A549 (cell line): ENCODE measurements at regions not wholly inside any gene's neighbourhood (a gene's known extent, or its start where the extent isn't known, plus 50 kb on each side); places are given as distances from the start of the nearest gene placed in this dataset.

Experiments used
- ATAC-seq, 2 experiments: fragments of 200-7000 bp in 1 of 2; fragments of >200 bp in 1 of 2; cut with Nextera tagmentation in 1 of 2; cut with Tn5 transposase in 1 of 2; 3 replicates each; pipeline versions ENCODE4 v1.8.0 to v1.9.1; 2018 to 2020; ENCODE audit warnings: mild to moderate bottlenecking in 1 of 2, moderate library complexity in 1 of 2
- CTCF ChIA-PET: fragments of 300-600 bp; sonication (Branson Sonifier 250); formaldehyde crosslinking; extraction: SDS; loops from one replicate; lab custom pipeline; 2021; ENCODE audit warnings: antibody characterized with exemption, inconsistent platforms; lab: Yijun Ruan, JAX
- POLR2A ChIA-PET: fragments of 350-600 bp; formaldehyde crosslinking; extraction: SDS; loops from one replicate; lab custom pipeline; 2021; ENCODE audit warnings: antibody characterized with exemption, inconsistent platforms; lab: Yijun Ruan, JAX
- DNase-seq, 2 experiments: peaks; one replicate each; pipeline versions ENCODE4 v3.0.0 to v3.0.0-alpha.2; 2011 to 2016; ENCODE audit warnings: low read depth in 1 of 2, low spot score in 1 of 2
- FAIRE-seq: peaks from 2 replicates; lab custom pipeline; 2011; peaks lifted over from hg19 to GRCh38; lab: Jason Lieb, UNC
- H3K27ac ChIP-seq, 2 experiments: fragments of >200 bp; sonication (Bioruptor Twin); formaldehyde crosslinking; 3 replicates each; pipeline ENCODE4 v1.5.1; 2016 to 2017
- H3K4me1 ChIP-seq: fragments of >200 bp; sonication (Bioruptor Twin); formaldehyde crosslinking; 3 replicates; pipeline ENCODE4 v1.6.1; 2016
- H3K4me2 ChIP-seq: fragments of >200 bp; sonication (Bioruptor Twin); formaldehyde crosslinking; 3 replicates; pipeline ENCODE4 v1.6.1; 2016
- H3K4me3 ChIP-seq: fragments of >200 bp; sonication (Bioruptor Twin); formaldehyde crosslinking; 3 replicates; pipeline ENCODE4 v1.5.1; 2016
- H3K9me3 ChIP-seq: fragments of >200 bp; sonication (Bioruptor Twin); formaldehyde crosslinking; 3 replicates; pipeline ENCODE4 v1.6.1; 2016
- CBX8 ChIP-seq: fragments of 200-600 bp; sonication (generic); IDR thresholded peaks from 2 replicates; pipeline ENCODE4 v1.6.1; 2016
- EHMT2 ChIP-seq: fragments of 200-600 bp; sonication (generic); IDR thresholded peaks from 2 replicates; pipeline ENCODE4 v1.6.1; 2016; ENCODE audit warnings: antibody characterized with exemption, low read depth, mild to moderate bottlenecking, moderate library complexity
- FOSL2 ChIP-seq, 2 experiments: fragments of 450-650 bp in 1 of 2; fragments of >200 bp in 1 of 2; sonication (Bioruptor Twin) in 1 of 2; formaldehyde crosslinking; IDR thresholded peaks; 2 replicates each; pipeline versions ENCODE4 v1.5.0 to v1.6.1; 2016 to 2020; ENCODE audit warnings: mild to moderate bottlenecking in 1 of 2, moderate library complexity in 1 of 2
- HDAC2 ChIP-seq: fragments of 200-600 bp; sonication (generic); IDR thresholded peaks from 2 replicates; pipeline ENCODE4 v1.6.1; 2016
- HEYL ChIP-seq: fragments of 250-450 bp; sonication (Bioruptor Pico); IDR thresholded peaks from 2 replicates; pipeline ENCODE4 v1.8.0; 2021; ENCODE audit warnings: mild to moderate bottlenecking, moderate library complexity
- HOXB13 ChIP-seq: fragments of 250-450 bp; sonication (Bioruptor Pico); IDR thresholded peaks from 2 replicates; pipeline ENCODE4 v1.5.0; 2020; ENCODE audit warnings: low read depth, mild to moderate bottlenecking, moderate library complexity
- HOXB5 ChIP-seq: fragments of 250-450 bp; sonication (Bioruptor Pico); IDR thresholded peaks from 2 replicates; pipeline ENCODE4 v1.5.0; 2020; ENCODE audit warnings: mild to moderate bottlenecking, moderate library complexity
- JUNB ChIP-seq: fragments of >200 bp; sonication (Bioruptor Twin); formaldehyde crosslinking; IDR thresholded peaks from 2 replicates; pipeline ENCODE4 v1.6.1; 2016
- MAFK ChIP-seq: fragments of 450-650 bp; IDR thresholded peaks from 2 replicates; pipeline ENCODE4 v1.6.1; 2014; ENCODE audit not compliant: partially characterized antibody
- MAZ ChIP-seq: fragments of 150-350 bp; IDR thresholded peaks from 2 replicates; pipeline ENCODE4 v1.6.1; 2014; ENCODE audit warnings: antibody characterized with exemption, low read depth, low read length, borderline replicate concordance
- MYC ChIP-seq: IDR thresholded peaks from 2 replicates; pipeline ENCODE4 v1.6.1; 2012; ENCODE audit warnings: mild to moderate bottlenecking, inconsistent platforms, low read length, improper control_type of control experiment, borderline replicate concordance
- POLR2AphosphoS2 ChIP-seq: conservative IDR thresholded peaks from 2 replicates; pipeline ENCODE4 v1.6.1; 2012; ENCODE audit warnings: low read length, improper control_type of control experiment, inconsistent platforms
- TFCP2L1 ChIP-seq: fragments of 250-450 bp; sonication (Bioruptor Pico); IDR thresholded peaks from 2 replicates; pipeline ENCODE4 v1.5.0; 2021; ENCODE audit warnings: mild to moderate bottlenecking
- ZC3H11A ChIP-seq: fragments of 450-650 bp; IDR thresholded peaks from 2 replicates; pipeline ENCODE4 v1.6.1; 2014; ENCODE audit warnings: antibody characterized with exemption, mild to moderate bottlenecking
- WGBS: methylation state at CpG from one replicate; pipeline ENCODE4 v1.1.6; 2017; ENCODE audit errors: missing lambda C conversion rate; 5-methylcytosine and 5-hydroxymethylcytosine counted together
- TF ChIP-seq, protein P1 (sequence below): fragments of >200 bp; sonication (Bioruptor Twin); formaldehyde crosslinking; IDR thresholded peaks from 3 replicates; pipeline ENCODE4 v1.6.1; 2016
- TF ChIP-seq, protein P2 (sequence below): fragments of 450-650 bp; IDR thresholded peaks from 2 replicates; pipeline ENCODE4 v1.6.1; 2014; ENCODE audit warnings: antibody characterized with exemption
- TF ChIP-seq, protein P3 (sequence below): fragments of >200 bp; sonication (Bioruptor Twin); formaldehyde crosslinking; IDR thresholded peaks from 2 replicates; pipeline ENCODE4 v1.6.1; 2016
- TF ChIP-seq, protein P4 (sequence below): fragments of 150-350 bp; IDR thresholded peaks from 2 replicates; pipeline ENCODE4 v1.6.1; 2014; ENCODE audit warnings: low read depth, mild to moderate bottlenecking, low read length
- TF ChIP-seq, protein P5 (sequence below): fragments of 250-450 bp; sonication (Bioruptor Pico); IDR thresholded peaks from 2 replicates; pipeline ENCODE4 v1.5.0; 2021; ENCODE audit warnings: mild to moderate bottlenecking, moderate library complexity, borderline replicate concordance

DNA sequence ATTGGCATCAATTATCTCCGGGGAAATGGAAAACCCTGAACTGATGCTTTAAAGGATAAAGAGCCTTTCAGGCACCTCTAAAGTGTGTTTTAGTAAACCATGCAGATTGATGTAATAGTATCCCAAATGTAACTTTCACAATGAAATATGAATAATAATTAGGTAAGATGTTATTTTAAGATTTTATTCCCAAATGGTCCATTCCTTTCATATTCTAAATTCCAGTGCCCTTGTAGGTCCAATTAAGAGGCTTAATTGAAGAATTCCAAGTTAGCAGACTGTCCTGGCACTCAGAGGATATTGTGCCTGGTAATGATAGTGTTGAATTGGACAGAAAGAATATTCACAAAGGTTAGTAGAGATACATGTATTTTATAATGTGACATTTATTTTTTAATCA is 352.5 kb upstream of the NUDT12 start:
- DNase-seq (no peak), ATAC-seq (no peak), FAIRE-seq (no peak)
- TF ChIP-seq MYC = no peak
- TF ChIP-seq, protein P1, sequence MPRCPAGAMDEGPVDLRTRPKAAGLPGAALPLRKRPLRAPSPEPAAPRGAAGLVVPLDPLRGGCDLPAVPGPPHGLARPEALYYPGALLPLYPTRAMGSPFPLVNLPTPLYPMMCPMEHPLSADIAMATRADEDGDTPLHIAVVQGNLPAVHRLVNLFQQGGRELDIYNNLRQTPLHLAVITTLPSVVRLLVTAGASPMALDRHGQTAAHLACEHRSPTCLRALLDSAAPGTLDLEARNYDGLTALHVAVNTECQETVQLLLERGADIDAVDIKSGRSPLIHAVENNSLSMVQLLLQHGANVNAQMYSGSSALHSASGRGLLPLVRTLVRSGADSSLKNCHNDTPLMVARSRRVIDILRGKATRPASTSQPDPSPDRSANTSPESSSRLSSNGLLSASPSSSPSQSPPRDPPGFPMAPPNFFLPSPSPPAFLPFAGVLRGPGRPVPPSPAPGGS = no peak
- no peak for TF ChIP-seq HOXB13 (CRISPR knock-in tag)
- no peak for TF ChIP-seq HOXB5 (CRISPR knock-in tag)
- no peak for TF ChIP-seq MAZ
- TF ChIP-seq, protein P2, sequence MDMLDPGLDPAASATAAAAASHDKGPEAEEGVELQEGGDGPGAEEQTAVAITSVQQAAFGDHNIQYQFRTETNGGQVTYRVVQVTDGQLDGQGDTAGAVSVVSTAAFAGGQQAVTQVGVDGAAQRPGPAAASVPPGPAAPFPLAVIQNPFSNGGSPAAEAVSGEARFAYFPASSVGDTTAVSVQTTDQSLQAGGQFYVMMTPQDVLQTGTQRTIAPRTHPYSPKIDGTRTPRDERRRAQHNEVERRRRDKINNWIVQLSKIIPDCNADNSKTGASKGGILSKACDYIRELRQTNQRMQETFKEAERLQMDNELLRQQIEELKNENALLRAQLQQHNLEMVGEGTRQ = no peak
- TF ChIP-seq, protein P3, sequence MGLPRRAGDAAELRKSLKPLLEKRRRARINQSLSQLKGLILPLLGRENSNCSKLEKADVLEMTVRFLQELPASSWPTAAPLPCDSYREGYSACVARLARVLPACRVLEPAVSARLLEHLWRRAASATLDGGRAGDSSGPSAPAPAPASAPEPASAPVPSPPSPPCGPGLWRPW = no peak
- TF ChIP-seq HDAC2 = no peak
- no peak for TF ChIP-seq ZC3H11A
- TF ChIP-seq TFCP2L1 (CRISPR knock-in tag) = no peak
- no peak for TF ChIP-seq EHMT2
- TF ChIP-seq JUNB = no peak
- TF ChIP-seq FOSL2 (IDR thresholded peaks at IDR 0.05) = no peak
- no peak for TF ChIP-seq FOSL2 (CRISPR knock-in tag; IDR thresholded peaks at IDR 0.05)
- TF ChIP-seq, protein P4, sequence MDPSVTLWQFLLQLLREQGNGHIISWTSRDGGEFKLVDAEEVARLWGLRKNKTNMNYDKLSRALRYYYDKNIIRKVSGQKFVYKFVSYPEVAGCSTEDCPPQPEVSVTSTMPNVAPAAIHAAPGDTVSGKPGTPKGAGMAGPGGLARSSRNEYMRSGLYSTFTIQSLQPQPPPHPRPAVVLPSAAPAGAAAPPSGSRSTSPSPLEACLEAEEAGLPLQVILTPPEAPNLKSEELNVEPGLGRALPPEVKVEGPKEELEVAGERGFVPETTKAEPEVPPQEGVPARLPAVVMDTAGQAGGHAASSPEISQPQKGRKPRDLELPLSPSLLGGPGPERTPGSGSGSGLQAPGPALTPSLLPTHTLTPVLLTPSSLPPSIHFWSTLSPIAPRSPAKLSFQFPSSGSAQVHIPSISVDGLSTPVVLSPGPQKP = no peak
- no peak for TF ChIP-seq CBX8
- POLR2A ChIA-PET = no interaction called here
- CTCF ChIA-PET = no interaction called here
- H3K4me2 ChIP-seq = no peak overlapping the region
- WGBS = 41% methylated on average over 1 of the region's 1 CpG
- no peak overlapping the region for H3K4me3 ChIP-seq
- H3K9me3 ChIP-seq = no peaks in the 10 kb centered on the region
- H3K4me1 ChIP-seq = no peaks in the 10 kb centered on the region
- H3K27ac ChIP-seq = no peak overlapping the region

DNA sequence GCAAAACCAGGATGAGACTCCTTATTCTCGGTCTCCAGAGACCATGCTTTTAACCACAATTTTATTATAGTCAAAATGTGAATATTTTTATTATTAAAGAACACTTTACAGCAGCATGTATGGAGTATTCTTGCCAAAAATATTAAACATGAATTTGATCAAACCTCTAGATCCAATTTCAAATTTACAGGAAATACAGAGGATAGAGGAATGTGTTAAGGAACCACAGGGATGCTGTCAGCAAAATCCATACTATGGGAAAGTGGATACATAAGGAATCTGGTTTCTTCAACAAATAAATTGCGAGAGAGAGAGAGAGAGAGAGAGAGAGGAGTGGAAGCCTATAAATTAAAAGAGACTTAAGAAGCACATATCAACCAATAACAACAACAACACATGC is 348.2 kb upstream of the NUDT12 start:
- ATAC-seq (no peak), FAIRE-seq (no peak), DNase-seq (no peak)
- Histone ChIP-seq H3K4me3 (no peak overlapping the region), H3K4me2 (no peak overlapping the region), H3K9me3 (no peaks in the 10 kb centered on the region), H3K4me1 (no peaks in the 10 kb centered on the region), H3K27ac (no peak overlapping the region)
- 22% methylated on average over 2 of the region's 2 CpGs for WGBS
- ChIA-PET POLR2A (no interaction called here), CTCF (no interaction called here)
- no peak for TF ChIP-seq HEYL

DNA sequence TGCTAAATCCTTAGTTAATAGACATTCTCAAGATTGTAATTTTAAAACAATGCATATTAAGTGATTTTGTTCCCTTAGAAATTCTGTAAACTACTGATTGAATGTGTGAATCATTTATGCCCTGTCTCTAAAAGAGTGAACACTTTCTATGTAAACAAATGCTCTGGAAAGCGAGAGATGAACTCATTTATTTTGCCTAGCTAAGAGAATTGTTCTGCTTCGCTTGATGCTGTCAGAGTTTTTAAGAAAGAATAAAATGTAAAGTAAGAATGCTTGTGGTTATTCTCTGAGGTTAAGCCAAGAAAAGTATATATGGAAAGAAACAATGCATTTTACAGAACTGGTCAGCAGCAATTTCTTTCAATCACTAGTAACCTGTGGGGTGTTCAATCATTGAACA is 347.4 kb upstream of the NUDT12 start:
- Histone ChIP-seq H3K4me1 (no peaks in the 10 kb centered on the region), H3K4me3 (no peak overlapping the region), H3K9me3 (no peaks in the 10 kb centered on the region), H3K27ac (no peak overlapping the region), H3K4me2 (no peak overlapping the region)
- no peak for ATAC-seq
- 70% methylated on average over 2 of the region's 2 CpGs for WGBS
- ChIA-PET POLR2A (no interaction called here), CTCF (no interaction called here)
- FAIRE-seq = no peak
- no peak for DNase-seq
- TF ChIP-seq CBX8 (no peak), MAFK (no peak), POLR2AphosphoS2 (no peak), ZC3H11A (no peak)
- TF ChIP-seq, protein P5, sequence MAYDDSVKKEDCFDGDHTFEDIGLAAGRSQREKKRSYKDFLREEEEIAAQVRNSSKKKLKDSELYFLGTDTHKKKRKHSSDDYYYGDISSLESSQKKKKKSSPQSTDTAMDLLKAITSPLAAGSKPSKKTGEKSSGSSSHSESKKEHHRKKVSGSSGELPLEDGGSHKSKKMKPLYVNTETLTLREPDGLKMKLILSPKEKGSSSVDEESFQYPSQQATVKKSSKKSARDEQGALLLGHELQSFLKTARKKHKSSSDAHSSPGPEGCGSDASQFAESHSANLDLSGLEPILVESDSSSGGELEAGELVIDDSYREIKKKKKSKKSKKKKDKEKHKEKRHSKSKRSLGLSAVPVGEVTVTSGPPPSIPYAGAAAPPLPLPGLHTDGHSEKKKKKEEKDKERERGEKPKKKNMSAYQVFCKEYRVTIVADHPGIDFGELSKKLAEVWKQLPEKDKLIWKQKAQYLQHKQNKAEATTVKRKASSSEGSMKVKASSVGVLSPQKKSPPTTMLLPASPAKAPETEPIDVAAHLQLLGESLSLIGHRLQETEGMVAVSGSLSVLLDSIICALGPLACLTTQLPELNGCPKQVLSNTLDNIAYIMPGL (CRISPR knock-in tag) = no peak
